PC-3 (cell line): ENCODE measurements at regions not wholly inside any gene's neighbourhood (a gene's known extent, or its start where the extent isn't known, plus 50 kb on each side); places are given as distances from the start of the nearest gene placed in this dataset.

Experiments
- CTCF ChIP-seq: fragments of 300-600 bp; sonication (generic); conservative IDR thresholded peaks from 2 replicates; pipeline ENCODE4 v1.5.1; 2017; ENCODE audit warnings: antibody characterized with exemption, low read depth, mild to moderate bottlenecking, low read length
- EZH2 ChIP-seq: fragments of 300-600 bp; sonication (generic); IDR thresholded peaks from one replicate; pipeline ENCODE4 v1.6.1; 2017; ENCODE audit warnings: antibody characterized with exemption, mild to moderate bottlenecking, low read length; ENCODE audit not compliant: unreplicated experiment

- TF ChIP-seq CTCF (no peak), EZH2 (no peak)
Measured at GRCh38 chr21:16437586-16437985, 707.8 kb downstream of the USP25 start.
